KMS-11 (cell line): ENCODE measurements at regions not wholly inside any gene's neighbourhood (a gene's known extent, or its start where the extent isn't known, plus 50 kb on each side); places are given as distances from the start of the nearest gene placed in this dataset.

Experiments
- H2AFZ ChIP-seq: fragments of 200-600 bp; sonication (generic); 2 replicates; pipeline ENCODE4 v1.6.1; 2016; ENCODE audit warnings: antibody characterized with exemption, mixed run types, low read depth
- H3K27ac ChIP-seq: fragments of 200-600 bp; sonication (generic); 2 replicates; pipeline ENCODE4 v1.6.1; 2016; ENCODE audit warnings: mild to moderate bottlenecking, mixed run types
- H3K27me3 ChIP-seq: fragments of 200-600 bp; sonication (generic); 2 replicates; pipeline ENCODE4 v1.6.1; 2017; ENCODE audit warnings: mild to moderate bottlenecking, low read depth, mixed run types, moderate library complexity; ENCODE audit not compliant: insufficient read depth
- H3K36me3 ChIP-seq: fragments of 200-600 bp; sonication (generic); 2 replicates; pipeline ENCODE4 v1.6.1; 2017; ENCODE audit warnings: mild to moderate bottlenecking, mixed run types; ENCODE audit not compliant: insufficient read depth
- H3K4me1 ChIP-seq: fragments of 200-600 bp; sonication (generic); 2 replicates; pipeline ENCODE4 v1.6.1; 2016; ENCODE audit warnings: mild to moderate bottlenecking, low read depth, mixed run types; ENCODE audit not compliant: poor library complexity, severe bottlenecking
- H3K4me2 ChIP-seq: fragments of 200-600 bp; sonication (generic); 2 replicates; pipeline ENCODE4 v1.7.0; 2016; ENCODE audit warnings: mild to moderate bottlenecking, mixed run types
- H3K4me3 ChIP-seq: fragments of 200-600 bp; sonication (generic); IDR thresholded peaks from 2 replicates; pipeline ENCODE4 v1.6.1; 2017; ENCODE audit warnings: low read depth, low read length, mixed read lengths; ENCODE audit not compliant: insufficient read depth
- H3K79me2 ChIP-seq: fragments of 200-600 bp; sonication (generic); 2 replicates; pipeline ENCODE4 v1.6.1; 2016; ENCODE audit warnings: low read depth, mixed run types; ENCODE audit not compliant: insufficient read depth
- H3K9ac ChIP-seq: fragments of 200-600 bp; sonication (generic); 2 replicates; pipeline ENCODE4 v1.6.1; 2016; ENCODE audit warnings: mild to moderate bottlenecking, mixed run types
- H4K20me1 ChIP-seq: fragments of 200-600 bp; sonication (generic); 2 replicates; pipeline ENCODE4 v1.6.1; 2016; ENCODE audit warnings: mild to moderate bottlenecking, mixed run types; ENCODE audit not compliant: insufficient read depth
- TF ChIP-seq, protein P1 (sequence below): fragments of 200-600 bp; sonication (generic); conservative IDR thresholded peaks from 2 replicates; pipeline ENCODE4 v1.6.1; 2017; ENCODE audit warnings: low read depth, mild to moderate bottlenecking, antibody characterized with exemption, low read length, moderate library complexity, mixed read lengths

GRCh38 chr7:79949778-79950177 is 184.9 kb upstream of the GNAI1 start:
- Histone ChIP-seq H3K27me3 (no peaks in the 10 kb centered on the region), H3K9ac (no peak overlapping the region), H2AFZ (no peak overlapping the region), H3K79me2 (no peaks in the 10 kb centered on the region), H3K4me1 (no peaks in the 10 kb centered on the region), H3K36me3 (no peaks in the 10 kb centered on the region), H3K4me2 (no peak overlapping the region), H3K4me3 (no peak overlapping the region), H3K27ac (no peak overlapping the region), H4K20me1 (no peaks in the 10 kb centered on the region)
- TF ChIP-seq, protein P1, sequence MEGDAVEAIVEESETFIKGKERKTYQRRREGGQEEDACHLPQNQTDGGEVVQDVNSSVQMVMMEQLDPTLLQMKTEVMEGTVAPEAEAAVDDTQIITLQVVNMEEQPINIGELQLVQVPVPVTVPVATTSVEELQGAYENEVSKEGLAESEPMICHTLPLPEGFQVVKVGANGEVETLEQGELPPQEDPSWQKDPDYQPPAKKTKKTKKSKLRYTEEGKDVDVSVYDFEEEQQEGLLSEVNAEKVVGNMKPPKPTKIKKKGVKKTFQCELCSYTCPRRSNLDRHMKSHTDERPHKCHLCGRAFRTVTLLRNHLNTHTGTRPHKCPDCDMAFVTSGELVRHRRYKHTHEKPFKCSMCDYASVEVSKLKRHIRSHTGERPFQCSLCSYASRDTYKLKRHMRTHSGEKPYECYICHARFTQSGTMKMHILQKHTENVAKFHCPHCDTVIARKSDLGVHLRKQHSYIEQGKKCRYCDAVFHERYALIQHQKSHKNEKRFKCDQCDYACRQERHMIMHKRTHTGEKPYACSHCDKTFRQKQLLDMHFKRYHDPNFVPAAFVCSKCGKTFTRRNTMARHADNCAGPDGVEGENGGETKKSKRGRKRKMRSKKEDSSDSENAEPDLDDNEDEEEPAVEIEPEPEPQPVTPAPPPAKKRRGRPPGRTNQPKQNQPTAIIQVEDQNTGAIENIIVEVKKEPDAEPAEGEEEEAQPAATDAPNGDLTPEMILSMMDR, result no peak

DNA sequence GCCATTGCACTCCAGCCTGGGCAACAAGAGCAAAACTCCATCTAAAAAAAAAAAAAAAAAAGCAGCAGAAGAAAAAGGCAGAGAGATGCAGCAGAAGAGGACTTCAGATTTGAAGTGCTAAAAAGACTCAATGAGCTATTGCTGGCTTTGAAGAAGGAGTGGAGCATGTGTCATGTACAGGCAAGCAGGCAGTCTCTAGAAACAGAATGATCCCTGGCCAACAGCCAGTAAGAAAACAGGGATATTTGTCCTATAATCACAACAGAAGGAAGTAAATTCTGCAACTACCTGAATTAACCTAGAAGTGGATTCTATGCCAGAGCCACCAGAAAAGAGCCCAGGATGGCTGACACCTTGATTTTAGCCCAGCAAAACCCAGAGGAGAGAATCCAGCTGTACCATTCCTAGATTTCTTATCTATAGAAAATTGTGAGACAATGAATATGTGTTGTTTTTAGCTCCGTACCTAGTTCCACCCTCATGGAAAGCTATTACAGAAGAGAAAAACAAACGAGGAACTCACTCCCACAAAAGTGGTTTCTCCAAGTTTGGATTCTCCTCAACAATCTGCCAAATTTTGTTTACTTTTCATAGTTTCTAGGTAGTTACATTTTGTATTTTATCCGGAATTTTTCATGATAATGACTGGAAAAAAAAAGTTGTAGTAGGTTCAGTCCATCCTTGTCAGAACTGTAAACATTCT is 198.2 kb upstream of the GNAI1 start:
- no peaks in the 10 kb centered on the region for H4K20me1 ChIP-seq
- H2AFZ ChIP-seq, result no peak overlapping the region
- H3K4me2 ChIP-seq, result no peak overlapping the region

GRCh38 chr7:79934727-79935126 is 199.9 kb upstream of the GNAI1 start:
- Histone ChIP-seq H3K27ac (no peak overlapping the region), H3K79me2 (no peaks in the 10 kb centered on the region), H2AFZ (no peak overlapping the region), H3K4me2 (no peak overlapping the region), H3K4me1 (no peaks in the 10 kb centered on the region), H3K27me3 (no peaks in the 10 kb centered on the region), H3K9ac (no peak overlapping the region), H4K20me1 (no peaks in the 10 kb centered on the region), H3K4me3 (no peak overlapping the region), H3K36me3 (no peaks in the 10 kb centered on the region)
- TF ChIP-seq, protein P1, result no peak

More for the DNA sequence above, 198.2 kb upstream of the GNAI1 start:
- no peak overlapping the region for H3K27ac ChIP-seq
- H3K4me3 ChIP-seq, result no peak overlapping the region
- no peaks in the 10 kb centered on the region for H3K4me1 ChIP-seq
- H3K9ac ChIP-seq, result no peak overlapping the region
- no peaks in the 10 kb centered on the region for H3K36me3 ChIP-seq
- TF ChIP-seq, protein P1, result no peak
- H3K27me3 ChIP-seq, result no peaks in the 10 kb centered on the region
- H3K79me2 ChIP-seq, result no peaks in the 10 kb centered on the region

- TF ChIP-seq, protein P1, result no peak
- Histone ChIP-seq H3K27me3 (no peaks in the 10 kb centered on the region), H3K9ac (no peak overlapping the region), H3K79me2 (no peaks in the 10 kb centered on the region), H4K20me1 (no peaks in the 10 kb centered on the region), H3K4me2 (no peak overlapping the region), H3K4me1 (no peaks in the 10 kb centered on the region), H3K4me3 (no peak overlapping the region), H3K36me3 (no peaks in the 10 kb centered on the region), H2AFZ (no peak overlapping the region), H3K27ac (no peak overlapping the region)
These were observed 201.5 kb upstream of the GNAI1 start for GRCh38 chr7:79933144-79933543.
